ENCODE measurements at regions not wholly inside any gene's neighbourhood (a gene's known extent, or its start where the extent isn't known, plus 50 kb on each side); places are given as distances from the start of the nearest gene placed in this dataset.

GRCh38 chr14:88998027-88998426 lies 173.6 kb downstream of the TTC8 start:
- Mint-ChIP-seq H3K4me3 (no peak overlapping the region), H3K27ac (no peak overlapping the region), H3K36me3 (no peaks in the 10 kb centered on the region), H3K27me3 (peaks cover 25% of the 10 kb centered on the region), H3K9me3 (no peaks in the 10 kb centered on the region), H3K4me1 (no peaks in the 10 kb centered on the region)

DNA sequence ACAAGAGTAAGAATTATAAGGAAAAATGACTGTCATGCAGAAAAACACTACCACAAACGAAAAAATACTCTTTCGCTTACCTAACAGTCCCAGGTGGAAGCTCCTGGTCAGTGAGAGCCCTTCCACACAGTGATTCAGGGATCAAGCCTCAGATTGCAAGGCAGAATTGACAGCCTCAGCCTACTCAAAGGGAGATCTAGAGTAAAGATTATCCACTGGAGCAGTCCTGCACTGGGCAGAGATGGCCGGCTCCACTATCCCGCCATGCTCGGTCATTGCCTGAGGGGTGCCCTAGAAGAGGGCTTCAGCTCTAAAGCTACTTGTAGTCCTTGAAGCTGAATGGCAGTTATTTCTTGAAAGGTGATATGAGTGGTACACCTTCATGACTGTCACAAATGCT lies 174.7 kb downstream of the TTC8 start:
- H3K4me1 Mint-ChIP-seq: no peaks in the 10 kb centered on the region
- H3K36me3 Mint-ChIP-seq: no peaks in the 10 kb centered on the region
- no peaks in the 10 kb centered on the region for H3K9me3 Mint-ChIP-seq
- no peak overlapping the region for H3K4me3 Mint-ChIP-seq
- peaks cover 16% of the 10 kb centered on the region for H3K27me3 Mint-ChIP-seq
- no peak overlapping the region for H3K27ac Mint-ChIP-seq

- Mint-ChIP-seq H3K4me3 (no peak overlapping the region), H3K9me3 (no peaks in the 10 kb centered on the region), H3K4me1 (no peaks in the 10 kb centered on the region), H3K27me3 (peaks cover 11% of the 10 kb centered on the region), H3K27ac (no peak overlapping the region), H3K36me3 (no peaks in the 10 kb centered on the region)
These were observed 175.8 kb downstream of the TTC8 start for GRCh38 chr14:89000007-89000942.

DNA sequence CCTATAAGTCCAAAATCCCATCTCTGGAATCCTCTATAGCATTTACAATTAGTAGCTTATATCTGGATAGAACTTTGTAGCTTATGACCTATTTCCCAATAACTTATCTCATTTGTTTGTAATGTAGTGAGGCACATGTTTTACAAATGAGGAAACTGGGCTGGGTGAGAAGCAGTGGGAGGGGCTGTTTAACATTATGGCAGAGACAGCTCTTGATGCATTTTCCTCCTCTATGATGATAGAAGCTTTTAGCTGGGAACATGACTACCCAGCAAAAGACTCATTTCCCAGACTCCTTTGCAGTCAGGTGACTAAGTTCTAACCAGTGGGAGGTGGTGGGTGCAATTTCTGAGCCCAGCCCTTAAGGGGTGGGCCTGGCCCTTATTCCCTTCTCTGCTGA lies 179.7 kb downstream of the TTC8 start:
- H3K4me1 Mint-ChIP-seq: no peaks in the 10 kb centered on the region
- H3K27ac Mint-ChIP-seq: no peak overlapping the region
- H3K4me3 Mint-ChIP-seq: no peak overlapping the region
- peaks cover 2% of the 10 kb centered on the region for H3K27me3 Mint-ChIP-seq
- no peaks in the 10 kb centered on the region for H3K36me3 Mint-ChIP-seq
- no peaks in the 10 kb centered on the region for H3K9me3 Mint-ChIP-seq

DNA sequence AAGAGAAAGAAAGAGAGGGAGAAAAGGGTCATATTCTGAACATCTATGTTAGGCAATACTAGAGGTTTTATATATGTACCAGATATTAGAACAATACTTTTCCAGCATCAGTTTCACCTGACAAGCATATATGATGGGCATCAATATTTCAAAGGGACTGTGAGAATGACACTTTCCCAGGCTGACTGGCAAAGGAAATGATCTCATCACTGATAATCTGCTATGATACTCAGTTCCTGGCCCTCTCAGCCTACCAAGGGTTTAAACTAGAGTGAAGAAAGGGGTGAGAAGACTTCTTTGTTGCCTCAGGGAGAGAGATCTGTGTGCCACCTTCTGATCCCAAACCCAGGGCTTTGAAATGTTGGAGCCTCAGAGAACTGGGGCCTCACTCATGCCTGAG lies 183.5 kb downstream of the TTC8 start:
- peaks cover 2% of the 10 kb centered on the region for H3K27me3 Mint-ChIP-seq
- no peaks in the 10 kb centered on the region for H3K36me3 Mint-ChIP-seq
- H3K27ac Mint-ChIP-seq: no peak overlapping the region
- no peaks in the 10 kb centered on the region for H3K4me1 Mint-ChIP-seq
- H3K4me3 Mint-ChIP-seq: no peak overlapping the region
- no peaks in the 10 kb centered on the region for H3K9me3 Mint-ChIP-seq

DNA sequence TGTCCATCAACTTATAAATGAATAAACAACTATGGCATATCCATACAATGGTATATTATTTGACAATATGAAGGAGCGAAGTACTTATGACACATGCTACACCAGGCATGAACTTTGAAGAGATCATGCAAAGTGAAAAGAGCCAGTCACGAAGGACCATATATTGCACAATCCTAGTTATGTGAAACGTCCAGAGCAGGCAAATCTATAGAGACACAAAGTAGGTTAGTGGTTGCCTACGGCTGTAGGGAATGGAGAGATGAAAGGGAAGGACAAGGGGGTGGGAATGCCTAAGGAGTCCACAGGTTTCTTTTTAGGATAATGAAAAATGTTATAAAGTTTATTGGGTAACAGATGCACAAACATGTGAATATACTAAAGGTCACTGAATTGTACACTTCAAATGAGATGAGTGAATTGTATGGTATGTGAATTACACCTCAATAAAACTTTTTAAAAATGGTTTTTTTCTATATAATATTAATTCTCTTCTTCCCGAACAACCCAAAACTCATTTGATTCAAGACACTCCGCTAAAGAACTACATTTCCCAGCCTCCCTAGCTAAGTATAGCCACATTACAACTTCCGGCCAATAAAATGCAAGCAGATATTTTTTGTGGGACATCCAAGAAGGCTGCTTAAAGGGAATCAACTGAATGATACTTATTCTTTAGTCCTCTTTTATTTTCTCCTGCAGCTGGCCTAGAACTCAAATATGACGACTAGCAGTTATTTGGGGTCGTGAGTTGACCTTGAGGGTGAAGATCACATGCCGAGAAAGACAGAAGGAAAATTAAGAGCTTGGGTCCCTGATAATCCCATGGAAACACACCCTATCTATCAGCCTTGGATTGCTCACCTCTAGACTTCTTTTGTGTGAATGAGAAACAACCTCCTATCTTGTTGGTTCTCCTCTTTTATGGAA lies 187.2 kb downstream of the TTC8 start:
- Mint-ChIP-seq H3K27ac (no peak overlapping the region), H3K4me1 (no peaks in the 10 kb centered on the region), H3K27me3 (peaks cover 5% of the 10 kb centered on the region), H3K36me3 (no peaks in the 10 kb centered on the region), H3K9me3 (no peaks in the 10 kb centered on the region), H3K4me3 (no peak overlapping the region)

DNA sequence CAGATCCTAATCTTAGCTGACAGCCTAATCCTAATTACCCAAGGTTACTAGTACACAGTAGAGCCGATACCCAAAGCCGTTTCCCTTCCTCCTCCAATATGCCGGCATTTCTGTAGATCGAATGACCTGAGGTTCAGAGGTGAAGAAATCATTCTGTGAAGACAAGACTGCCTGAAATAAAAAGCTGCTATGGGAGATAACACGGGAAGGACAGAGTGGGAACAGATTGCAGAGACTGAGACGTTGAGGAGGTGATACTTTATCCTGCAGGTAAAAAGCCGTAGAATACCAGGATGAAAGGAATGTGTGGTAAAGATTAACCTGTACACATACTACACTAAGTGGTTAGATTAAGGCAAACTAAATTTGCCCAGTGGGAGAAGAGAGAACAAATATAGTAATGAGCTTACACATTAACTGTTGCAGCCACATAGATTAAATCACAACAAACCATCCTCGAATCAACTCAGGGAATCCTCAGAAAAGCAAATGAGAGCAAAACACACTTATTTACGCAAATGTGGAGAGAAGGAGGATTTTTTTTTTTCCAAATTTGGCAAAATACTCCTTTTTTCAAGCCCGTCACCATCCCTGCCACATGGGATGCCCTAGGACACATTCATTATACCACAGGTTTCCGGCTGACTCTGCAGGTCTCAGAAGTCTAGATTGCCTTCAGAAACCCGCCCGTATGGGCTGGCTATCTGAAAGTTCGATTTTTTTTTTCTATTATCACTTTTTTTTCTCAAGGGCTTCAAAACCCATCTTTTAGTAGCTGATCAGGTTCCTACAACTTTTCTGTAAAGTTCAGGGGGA lies 188.0 kb downstream of the TTC8 start:
- Mint-ChIP-seq H3K4me3 (no peak overlapping the region), H3K4me1 (no peaks in the 10 kb centered on the region), H3K27me3 (peaks cover 7% of the 10 kb centered on the region), H3K27ac (no peak overlapping the region), H3K9me3 (no peaks in the 10 kb centered on the region), H3K36me3 (no peaks in the 10 kb centered on the region)

DNA sequence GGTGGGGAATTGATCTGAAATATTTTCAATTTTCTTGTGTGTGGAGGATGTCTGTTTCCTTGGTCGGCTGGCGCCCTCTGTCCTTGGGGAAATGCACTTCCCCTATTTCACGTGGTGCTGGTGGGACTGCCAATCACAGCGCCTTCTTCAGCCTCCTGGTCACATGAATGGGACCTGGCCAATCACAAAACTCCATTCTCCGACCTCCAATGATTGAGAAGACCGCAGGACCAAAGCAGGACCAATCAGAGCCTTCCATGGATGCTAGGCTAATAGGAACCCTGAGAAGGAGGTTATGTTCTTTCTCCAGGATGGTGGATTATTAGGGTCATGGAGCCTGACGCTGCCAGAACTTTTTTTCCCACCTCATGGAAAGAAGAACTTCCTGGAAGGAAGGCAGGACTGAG lies 188.7 kb downstream of the TTC8 start:
- Mint-ChIP-seq H3K4me3 (no peak overlapping the region), H3K36me3 (no peaks in the 10 kb centered on the region), H3K27me3 (peaks cover 7% of the 10 kb centered on the region), H3K9me3 (no peaks in the 10 kb centered on the region), H3K27ac (no peak overlapping the region), H3K4me1 (no peaks in the 10 kb centered on the region)

DNA sequence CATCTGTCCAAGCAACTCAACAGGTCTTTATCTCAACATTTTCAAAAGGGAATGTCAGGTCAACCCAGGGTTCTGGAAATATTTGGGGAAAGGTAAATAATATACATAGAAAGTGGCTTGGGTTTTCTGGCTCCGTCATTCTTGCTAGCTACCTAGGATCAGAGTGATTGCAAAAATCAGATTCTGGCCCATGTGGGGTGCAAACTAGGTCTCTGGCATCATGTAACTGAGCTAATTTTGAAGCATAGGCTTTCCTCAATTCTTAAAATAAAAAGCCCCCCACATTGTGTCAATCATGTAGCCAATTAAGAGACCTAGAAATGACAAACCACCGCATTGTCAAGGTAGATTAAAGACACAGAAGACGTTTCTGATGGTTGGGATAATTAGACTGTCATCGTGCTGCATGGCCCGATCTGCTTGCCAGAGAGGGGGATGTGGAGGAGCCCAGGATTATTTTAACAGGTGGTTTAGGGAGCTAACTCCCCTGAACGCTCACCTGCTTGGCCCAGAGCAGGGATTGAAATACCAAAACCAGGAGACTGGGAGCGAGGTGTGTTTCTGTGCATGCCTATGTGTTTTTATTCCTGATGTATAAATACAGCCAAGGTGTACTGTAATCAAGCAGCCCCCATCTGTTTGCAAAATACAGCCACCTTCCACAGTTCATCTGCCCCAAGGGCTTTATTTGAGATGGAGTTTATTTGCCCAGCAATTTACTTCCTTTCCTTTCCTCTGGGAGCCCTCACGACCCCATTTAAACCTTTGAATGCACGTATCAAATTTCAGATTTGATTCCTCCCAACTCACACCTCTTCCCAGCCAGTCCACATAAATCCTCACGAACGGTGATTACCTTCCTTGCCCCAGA lies 189.5 kb downstream of the TTC8 start:
- Mint-ChIP-seq H3K27me3 (peaks cover 7% of the 10 kb centered on the region), H3K4me1 (no peaks in the 10 kb centered on the region), H3K27ac (no peak overlapping the region), H3K4me3 (no peak overlapping the region), H3K36me3 (no peaks in the 10 kb centered on the region), H3K9me3 (no peaks in the 10 kb centered on the region)

DNA sequence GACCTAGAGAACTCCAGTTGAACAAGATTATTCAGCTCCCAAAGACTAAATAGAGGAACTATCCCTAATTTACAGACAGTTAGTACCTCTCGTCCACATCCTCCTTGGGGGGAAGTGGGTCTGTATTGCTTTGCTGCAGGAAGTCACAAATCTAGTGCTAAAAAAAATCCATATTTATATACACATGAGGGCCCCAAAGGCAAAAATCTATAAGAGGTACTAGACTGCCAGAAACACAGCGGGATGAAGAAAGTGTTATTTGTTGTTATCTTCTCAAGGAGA lies 190.1 kb downstream of the TTC8 start:
- no peak overlapping the region for H3K27ac Mint-ChIP-seq
- H3K4me3 Mint-ChIP-seq: no peak overlapping the region
- peaks cover 7% of the 10 kb centered on the region for H3K27me3 Mint-ChIP-seq
- H3K4me1 Mint-ChIP-seq: no peaks in the 10 kb centered on the region
- H3K36me3 Mint-ChIP-seq: no peaks in the 10 kb centered on the region
- no peaks in the 10 kb centered on the region for H3K9me3 Mint-ChIP-seq

DNA sequence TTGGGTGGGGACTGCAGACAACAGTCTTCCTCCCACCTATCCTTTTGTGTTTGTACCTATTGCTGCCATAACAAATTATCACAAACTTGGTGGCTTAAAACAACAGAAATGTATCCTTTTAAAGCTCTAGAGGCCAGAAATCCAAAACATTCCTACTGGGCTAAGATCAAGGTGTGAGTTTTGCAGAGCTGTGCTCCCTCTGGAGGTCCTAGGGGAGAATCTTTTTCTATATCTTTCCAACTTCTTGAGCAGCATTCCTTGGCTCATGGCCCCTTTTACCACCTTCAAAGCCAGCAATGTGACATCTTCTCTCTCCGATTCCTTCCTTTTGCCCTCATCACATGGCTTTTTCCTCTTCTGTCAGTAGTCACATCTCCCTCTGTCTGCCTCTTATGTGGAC lies 190.6 kb downstream of the TTC8 start:
- no peak overlapping the region for H3K4me3 Mint-ChIP-seq
- peaks cover 7% of the 10 kb centered on the region for H3K27me3 Mint-ChIP-seq
- H3K27ac Mint-ChIP-seq: no peak overlapping the region
- no peaks in the 10 kb centered on the region for H3K4me1 Mint-ChIP-seq
- H3K36me3 Mint-ChIP-seq: no peaks in the 10 kb centered on the region
- no peaks in the 10 kb centered on the region for H3K9me3 Mint-ChIP-seq

- no peak overlapping the region for H3K4me3 Mint-ChIP-seq
- no peaks in the 10 kb centered on the region for H3K9me3 Mint-ChIP-seq
- H3K36me3 Mint-ChIP-seq: no peaks in the 10 kb centered on the region
- no peak overlapping the region for H3K27ac Mint-ChIP-seq
- peaks cover 13% of the 10 kb centered on the region for H3K27me3 Mint-ChIP-seq
- no peaks in the 10 kb centered on the region for H3K4me1 Mint-ChIP-seq
These were observed 193.0 kb downstream of the TTC8 start for GRCh38 chr14:89017417-89017816.

DNA sequence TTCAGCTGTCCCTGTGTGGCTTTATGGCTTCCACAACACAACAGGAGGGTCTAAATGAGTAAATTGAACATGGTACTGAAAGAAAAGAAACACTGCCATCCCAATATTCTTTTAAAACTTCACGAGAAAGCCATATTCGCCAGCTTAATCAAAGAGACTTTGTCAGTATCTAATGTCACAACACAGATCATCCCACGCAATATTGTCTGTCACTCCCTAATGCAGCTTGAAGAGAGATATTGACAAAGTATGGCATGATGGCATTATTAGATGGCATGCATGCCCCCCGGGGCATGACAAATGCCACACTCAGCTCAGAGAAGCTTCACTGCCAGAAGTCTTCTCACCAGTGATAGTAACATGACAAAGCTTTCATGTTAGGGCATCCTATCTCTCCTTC lies 197.8 kb downstream of the TTC8 start:
- Mint-ChIP-seq H3K4me1 (no peaks in the 10 kb centered on the region), H3K4me3 (no peak overlapping the region), H3K36me3 (no peaks in the 10 kb centered on the region), H3K9me3 (no peaks in the 10 kb centered on the region), H3K27me3 (peaks cover 37% of the 10 kb centered on the region), H3K27ac (no peak overlapping the region)

- Mint-ChIP-seq H3K27me3 (peaks cover 47% of the 10 kb centered on the region), H3K4me1 (no peaks in the 10 kb centered on the region), H3K36me3 (no peaks in the 10 kb centered on the region), H3K9me3 (no peaks in the 10 kb centered on the region), H3K27ac (no peak overlapping the region), H3K4me3 (no peak overlapping the region)
These were observed 200.2 kb downstream of the TTC8 start for GRCh38 chr14:89024691-89025090.

Measured in activated naive CD4-positive, alpha-beta T cell treated with anti-CD3 and anti-CD28 coated beads, Interleukin-2, amount 50 U/mL, for 24 hours (primary cell).